WERI-Rb-1 (cell line): ENCODE measurements at regions not wholly inside any gene's neighbourhood (a gene's known extent, or its start where the extent isn't known, plus 50 kb on each side); places are given as distances from the start of the nearest gene placed in this dataset.
A peak's percentile ranks its signal among the peaks of the same experiment; 100 is the strongest.
"Not testable (repeated sequence)": the region's sequence is repeated elsewhere in the genome, so short reads cannot be mapped to it uniquely, and the experiment has no call there.

Source experiments
- DNase-seq: peaks from one replicate; pipeline ENCODE4 v3.0.0-alpha.2; 2020
- H3K27ac ChIP-seq: fragments of 250-450 bp; sonication (Bioruptor Pico); 2 replicates; pipeline ENCODE4 v1.5.1; 2020; ENCODE audit warnings: mild to moderate bottlenecking, moderate library complexity
- H3K27me3 ChIP-seq: fragments of 250-450 bp; sonication (Bioruptor Pico); 2 replicates; pipeline ENCODE4 v1.5.1; 2021; ENCODE audit warnings: mild to moderate bottlenecking, low read depth, moderate library complexity; ENCODE audit not compliant: insufficient read depth, severe bottlenecking
- H3K36me3 ChIP-seq: fragments of 250-450 bp; sonication (Bioruptor Pico); 2 replicates; pipeline ENCODE4 v1.5.1; 2020; ENCODE audit warnings: mild to moderate bottlenecking, moderate library complexity
- H3K4me3 ChIP-seq: 2 replicates; pipeline ENCODE4 v1.5.1; 2011; ENCODE audit warnings: low read depth, mild to moderate bottlenecking, control low read depth, low read length
- H3K9me3 ChIP-seq: fragments of 250-450 bp; sonication (Bioruptor Pico); 2 replicates; pipeline ENCODE4 v1.5.1; 2021; ENCODE audit warnings: mild to moderate bottlenecking, moderate library complexity; ENCODE audit not compliant: severe bottlenecking
- TF ChIP-seq, protein P1 (sequence below): IDR thresholded peaks from 2 replicates; pipeline ENCODE4 v1.5.1; 2011; ENCODE audit warnings: low read depth, mild to moderate bottlenecking, control low read depth, inconsistent platforms, low read length

DNA sequence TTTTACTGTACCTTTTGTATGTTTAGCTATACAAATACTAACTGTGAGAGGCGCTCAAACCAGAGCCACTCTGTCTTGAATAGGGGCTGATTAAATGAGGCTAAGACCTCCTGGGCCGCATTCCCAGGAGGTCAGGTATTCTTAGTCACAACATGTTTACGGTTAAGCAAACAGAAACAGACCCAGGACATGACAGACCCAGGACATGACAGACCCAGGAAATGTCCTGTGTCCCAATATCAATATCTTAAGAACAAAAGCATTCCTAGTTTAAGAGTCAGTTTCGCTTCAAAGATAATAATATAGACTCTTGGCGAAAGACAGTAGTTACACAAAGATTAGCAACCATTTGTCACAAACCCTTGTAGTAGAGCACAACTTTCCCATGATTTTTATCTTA, 304.5 kb downstream of the CCSER2 start:
- TF ChIP-seq, protein P1, sequence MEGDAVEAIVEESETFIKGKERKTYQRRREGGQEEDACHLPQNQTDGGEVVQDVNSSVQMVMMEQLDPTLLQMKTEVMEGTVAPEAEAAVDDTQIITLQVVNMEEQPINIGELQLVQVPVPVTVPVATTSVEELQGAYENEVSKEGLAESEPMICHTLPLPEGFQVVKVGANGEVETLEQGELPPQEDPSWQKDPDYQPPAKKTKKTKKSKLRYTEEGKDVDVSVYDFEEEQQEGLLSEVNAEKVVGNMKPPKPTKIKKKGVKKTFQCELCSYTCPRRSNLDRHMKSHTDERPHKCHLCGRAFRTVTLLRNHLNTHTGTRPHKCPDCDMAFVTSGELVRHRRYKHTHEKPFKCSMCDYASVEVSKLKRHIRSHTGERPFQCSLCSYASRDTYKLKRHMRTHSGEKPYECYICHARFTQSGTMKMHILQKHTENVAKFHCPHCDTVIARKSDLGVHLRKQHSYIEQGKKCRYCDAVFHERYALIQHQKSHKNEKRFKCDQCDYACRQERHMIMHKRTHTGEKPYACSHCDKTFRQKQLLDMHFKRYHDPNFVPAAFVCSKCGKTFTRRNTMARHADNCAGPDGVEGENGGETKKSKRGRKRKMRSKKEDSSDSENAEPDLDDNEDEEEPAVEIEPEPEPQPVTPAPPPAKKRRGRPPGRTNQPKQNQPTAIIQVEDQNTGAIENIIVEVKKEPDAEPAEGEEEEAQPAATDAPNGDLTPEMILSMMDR, result no peak
- no peaks in the 10 kb centered on the region for H3K9me3 ChIP-seq
- no peak overlapping the region for H3K4me3 ChIP-seq
- no peak for DNase-seq
- H3K27me3 ChIP-seq, result no peaks in the 10 kb centered on the region
- no peak overlapping the region for H3K27ac ChIP-seq
- no peaks in the 10 kb centered on the region for H3K36me3 ChIP-seq

- DNase-seq, result peak; percentile 79
- no peak overlapping the region for H3K4me3 ChIP-seq
- no peaks in the 10 kb centered on the region for H3K27me3 ChIP-seq
- no peak overlapping the region for H3K27ac ChIP-seq
- H3K36me3 ChIP-seq, result no peaks in the 10 kb centered on the region
- TF ChIP-seq, protein P1, result no peak
- no peaks in the 10 kb centered on the region for H3K9me3 ChIP-seq
These were observed 306.2 kb downstream of the CCSER2 start for GRCh38 chr10:84634636-84635035.

DNA sequence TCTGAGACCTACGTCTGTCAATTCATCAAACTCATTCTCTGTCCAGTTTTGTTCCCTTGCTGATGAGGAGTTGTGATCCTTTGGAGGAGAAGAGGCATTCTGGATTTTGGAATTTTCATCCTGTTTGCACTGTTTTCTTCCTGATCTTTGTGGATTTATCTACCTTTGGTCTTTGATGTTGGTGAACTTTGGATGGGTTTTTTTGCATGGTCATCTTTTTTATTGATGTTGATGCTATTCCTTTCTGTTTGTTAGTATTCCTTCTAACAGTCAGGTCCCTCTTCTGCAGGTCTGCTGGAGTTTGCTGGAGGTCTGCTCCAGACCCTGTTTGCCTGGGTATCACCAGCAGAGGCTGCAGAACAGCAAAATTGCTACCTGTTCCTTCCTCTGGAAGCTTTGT, 322.2 kb downstream of the CCSER2 start:
- H3K27ac ChIP-seq, H3K9me3 ChIP-seq, DNase-seq, H3K4me3 ChIP-seq, H3K27me3 ChIP-seq, H3K36me3 ChIP-seq: not testable (repeated sequence)

GRCh38 chr10:84654671-84655070, 326.3 kb downstream of the CCSER2 start:
- no peaks in the 10 kb centered on the region for H3K9me3 ChIP-seq
- no peak for DNase-seq
- no peaks in the 10 kb centered on the region for H3K36me3 ChIP-seq
- H3K27me3 ChIP-seq, result no peaks in the 10 kb centered on the region
- TF ChIP-seq, protein P1, result no peak
- no peak overlapping the region for H3K27ac ChIP-seq
- H3K4me3 ChIP-seq, result no peak overlapping the region

DNA sequence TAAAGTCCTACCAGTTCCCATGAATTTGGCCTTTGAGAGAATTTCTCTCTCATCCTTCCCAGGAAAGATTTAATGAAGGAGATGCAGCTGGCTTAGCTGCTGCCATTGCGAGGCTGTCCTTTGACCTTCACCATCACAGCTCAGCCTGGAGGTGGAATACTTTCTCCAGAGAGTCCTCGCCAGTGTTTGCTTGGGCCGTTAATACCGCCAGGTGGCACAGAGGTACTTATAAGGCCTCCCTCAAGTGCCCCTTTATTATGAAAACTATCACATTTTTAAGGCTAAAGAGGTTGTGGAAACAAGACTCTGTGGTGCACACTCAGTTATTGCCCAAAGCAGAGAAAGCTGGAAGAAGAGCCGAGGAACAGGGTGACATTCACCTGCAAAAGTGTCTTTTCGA, 330.6 kb downstream of the CCSER2 start:
- Histone ChIP-seq H3K36me3 (no peaks in the 10 kb centered on the region), H3K27me3 (no peaks in the 10 kb centered on the region), H3K9me3 (no peaks in the 10 kb centered on the region), H3K27ac (no peak overlapping the region), H3K4me3 (no peak overlapping the region)
- no peak for DNase-seq
- TF ChIP-seq, protein P1, result no peak

GRCh38 chr10:84659497-84660439, 331.4 kb downstream of the CCSER2 start:
- TF ChIP-seq, protein P1, result no peak
- H3K9me3 ChIP-seq, result no peaks in the 10 kb centered on the region
- H3K4me3 ChIP-seq, result no peak overlapping the region
- no peaks in the 10 kb centered on the region for H3K36me3 ChIP-seq
- no peak overlapping the region for H3K27ac ChIP-seq
- no peaks in the 10 kb centered on the region for H3K27me3 ChIP-seq
- DNase-seq, result peak; percentile 56
